Right ventricle myocardium inferior (tissue), 1 donor: ENCODE measurements at regions not wholly inside any gene's neighbourhood (a gene's known extent, or its start where the extent isn't known, plus 50 kb on each side); places are given as distances from the start of the nearest gene placed in this dataset.
A peak's percentile ranks its signal among the peaks of the same experiment; 100 is the strongest.

ENCODE experiments used
- ATAC-seq: fragments of 200-7000 bp; cut with Tn5 transposase; one replicate; pipeline ENCODE4 v1.9.1; 2020; ENCODE audit warnings: mild to moderate bottlenecking, moderate library complexity
- DNase-seq: peaks from one replicate; pipeline ENCODE4 v3.0.0; 2021; ENCODE audit errors: missing footprints
- intact Hi-C: fragments of 100-400 bp; cut with DNase I; formaldehyde crosslinking; loops from one replicate; pipeline ENCODE4 v1.11.0; 2022
- donor health status: DM: no; HTN: yes; CAD: no; lungs with severe emphysema.

- DNase-seq (no peak), ATAC-seq (no peak)
- intact Hi-C loops, result no loop called here
Measured at GRCh38 chr5:148911386-148911785, 85.0 kb downstream of the ADRB2 start.

- intact Hi-C loops, result no loop called here
- DNase-seq, result no peak
Measured at GRCh38 chr5:148912146-148912545, 85.7 kb downstream of the ADRB2 start.

GRCh38 chr5:148912714-148913398, 86.4 kb downstream of the ADRB2 start:
- DNase-seq, result no peak
- intact Hi-C loops, result no loop called here
- no peak for ATAC-seq

More at GRCh38 chr5:148912146-148912545, 85.7 kb downstream of the ADRB2 start:
- no peak for ATAC-seq

GRCh38 chr5:148913493-148913892, 87.1 kb downstream of the ADRB2 start:
- DNase-seq, result no peak
- no peak for ATAC-seq
- intact Hi-C loops, result no loop called here

- no peak for ATAC-seq
- intact Hi-C loops, result no loop called here
- DNase-seq, result no peak
Measured at GRCh38 chr5:148913985-148914431, 87.6 kb downstream of the ADRB2 start.

- ATAC-seq (peak; percentile 20), DNase-seq (no peak)
- intact Hi-C loops, result no loop called here
Measured at GRCh38 chr5:148915224-148915817, 88.9 kb downstream of the ADRB2 start.

GRCh38 chr5:148920646-148921288, 94.4 kb downstream of the ADRB2 start:
- DNase-seq (no peak), ATAC-seq (no peak)
- intact Hi-C loops, result no loop called here

GRCh38 chr5:148921350-148921749, 94.9 kb downstream of the ADRB2 start:
- no peak for ATAC-seq
- intact Hi-C loops, result no loop called here

GRCh38 chr5:148922606-148923005, 96.2 kb downstream of the ADRB2 start:
- DNase-seq, result no peak
- ATAC-seq, result no peak
- intact Hi-C loops, result no loop called here

More at GRCh38 chr5:148921350-148921749, 94.9 kb downstream of the ADRB2 start:
- DNase-seq, result no peak

- DNase-seq, result no peak
- intact Hi-C loops, result no loop called here
- no peak for ATAC-seq
Measured at GRCh38 chr5:148923023-148923422, 96.6 kb downstream of the ADRB2 start.

- no peak for DNase-seq
- intact Hi-C loops, result no loop called here
- ATAC-seq, result no peak
Measured at GRCh38 chr5:148924817-148925216, 98.4 kb downstream of the ADRB2 start.

GRCh38 chr5:148926207-148926606, 99.8 kb downstream of the ADRB2 start:
- ATAC-seq (no peak), DNase-seq (no peak)
- intact Hi-C loops, result no loop called here

- intact Hi-C loops, result no loop called here
- no peak for DNase-seq
- ATAC-seq, result no peak
Measured at GRCh38 chr5:148927307-148927946, 101.0 kb downstream of the ADRB2 start.

- intact Hi-C loops, result no loop called here
- no peak for ATAC-seq
- no peak for DNase-seq
Measured at GRCh38 chr5:148928141-148928540, 101.7 kb downstream of the ADRB2 start.

- DNase-seq (no peak), ATAC-seq (no peak)
- intact Hi-C loops, result no loop called here
Measured at GRCh38 chr5:148931453-148932057, 105.1 kb downstream of the ADRB2 start.

GRCh38 chr5:148932355-148932935, 106.0 kb downstream of the ADRB2 start:
- ATAC-seq, result no peak
- no peak for DNase-seq
- intact Hi-C loops, result no loop called here

GRCh38 chr5:148933903-148934432, 107.6 kb downstream of the ADRB2 start:
- ATAC-seq (no peak), DNase-seq (no peak)
- intact Hi-C loops, result no loop called here

- intact Hi-C loops, result no loop called here
- DNase-seq (no peak), ATAC-seq (no peak)
Measured at GRCh38 chr5:148934895-148935400, 108.5 kb downstream of the ADRB2 start.

- DNase-seq (no peak), ATAC-seq (no peak)
- intact Hi-C loops, result no loop called here
Measured at GRCh38 chr5:148937239-148937638, 110.8 kb downstream of the ADRB2 start.
